WI38 (cell line): ENCODE measurements at regions not wholly inside any gene's neighbourhood (a gene's known extent, or its start where the extent isn't known, plus 50 kb on each side); places are given as distances from the start of the nearest gene placed in this dataset.

Experiments used
- H3K4me3 ChIP-seq: 2 replicates; pipeline ENCODE4 v1.5.1; 2011; ENCODE audit warnings: low read depth, mild to moderate bottlenecking, control low read depth, low read length
- CTCF ChIP-seq: IDR thresholded peaks from 2 replicates; pipeline ENCODE4 v1.5.1; 2012; ENCODE audit warnings: low read depth, mild to moderate bottlenecking, control low read depth, low read length

GRCh38 chr12:127728285-127728684 is 538.7 kb upstream of the TMEM132C start:
- TF ChIP-seq CTCF = no peak
- H3K4me3 ChIP-seq = no peak overlapping the region

- no peak for TF ChIP-seq CTCF
- no peak overlapping the region for H3K4me3 ChIP-seq
Observed at GRCh38 chr12:127728729-127729128, 538.2 kb upstream of the TMEM132C start.

GRCh38 chr12:127729381-127729780 is 537.6 kb upstream of the TMEM132C start:
- TF ChIP-seq CTCF = no peak
- no peak overlapping the region for H3K4me3 ChIP-seq

GRCh38 chr12:127731657-127732056 is 535.3 kb upstream of the TMEM132C start:
- H3K4me3 ChIP-seq = no peak overlapping the region
- no peak for TF ChIP-seq CTCF

- H3K4me3 ChIP-seq = no peak overlapping the region
Observed at GRCh38 chr12:127742231-127742630, 524.7 kb upstream of the TMEM132C start.

GRCh38 chr12:127745469-127746212 is 521.3 kb upstream of the TMEM132C start:
- H3K4me3 ChIP-seq = no peak overlapping the region
- TF ChIP-seq CTCF = no peak

More at GRCh38 chr12:127742231-127742630, 524.7 kb upstream of the TMEM132C start:
- TF ChIP-seq CTCF = no peak

GRCh38 chr12:127749416-127749815 is 517.6 kb upstream of the TMEM132C start:
- TF ChIP-seq CTCF = no peak
- H3K4me3 ChIP-seq = no peak overlapping the region
